ENCODE measurements at regions not wholly inside any gene's neighbourhood (a gene's known extent, or its start where the extent isn't known, plus 50 kb on each side); places are given as distances from the start of the nearest gene placed in this dataset.

GRCh38 chr3:6532101-6532500 lies 328.8 kb upstream of the GRM7 start:
- no peak for DNase-seq (ENCODE audit: low read depth in 1 of 2, low spot score in 1 of 2)

- DNase-seq (ENCODE audit: low read depth in 1 of 2, low spot score in 1 of 2) = no peak
Measured at GRCh38 chr3:6540981-6541380, 319.9 kb upstream of the GRM7 start.

DNA sequence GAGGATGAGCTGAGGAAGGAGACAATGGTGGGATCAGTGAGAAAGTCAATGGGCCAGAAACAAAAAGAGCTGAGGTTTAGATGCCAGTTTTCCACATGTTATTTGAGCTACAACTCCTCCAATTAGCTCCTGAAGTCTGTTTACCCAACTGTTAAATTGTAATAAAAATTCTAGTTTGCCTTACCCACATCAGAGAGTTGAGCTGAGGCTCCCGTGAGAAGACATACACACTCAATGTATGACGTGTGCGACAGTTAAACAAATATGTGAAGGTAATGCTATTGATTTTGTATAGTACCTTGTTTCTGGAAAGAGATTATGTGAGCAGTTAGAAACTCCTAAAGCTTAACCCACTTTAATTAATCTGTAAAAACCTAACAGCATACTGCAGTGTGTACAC lies 318.1 kb upstream of the GRM7 start:
- DNase-seq (ENCODE audit: low read depth in 1 of 2, low spot score in 1 of 2) = no peak

- DNase-seq (ENCODE audit: low read depth in 1 of 2, low spot score in 1 of 2) = no peak
Measured at GRCh38 chr3:6549296-6549695, 311.6 kb upstream of the GRM7 start.

DNA sequence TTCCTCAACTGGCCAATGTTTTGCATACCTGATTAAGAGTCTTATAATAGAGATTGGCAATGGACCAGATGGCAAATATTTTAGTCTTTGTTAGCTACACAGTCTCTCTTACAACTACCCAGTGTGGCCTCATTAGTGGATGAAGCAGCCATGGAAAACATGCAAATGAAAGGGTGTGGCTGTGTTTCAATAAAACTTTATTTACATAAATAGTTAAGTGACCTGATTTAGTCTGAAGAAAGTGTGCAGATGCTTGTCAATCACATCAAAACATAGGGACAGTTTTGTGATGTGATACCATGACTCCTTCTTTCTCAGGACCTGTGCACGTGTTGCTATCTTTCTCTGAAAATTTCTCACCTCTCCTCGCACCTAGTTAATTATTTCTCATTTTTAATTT lies 309.8 kb upstream of the GRM7 start:
- no peak for DNase-seq (ENCODE audit: low read depth in 1 of 2, low spot score in 1 of 2)

DNA sequence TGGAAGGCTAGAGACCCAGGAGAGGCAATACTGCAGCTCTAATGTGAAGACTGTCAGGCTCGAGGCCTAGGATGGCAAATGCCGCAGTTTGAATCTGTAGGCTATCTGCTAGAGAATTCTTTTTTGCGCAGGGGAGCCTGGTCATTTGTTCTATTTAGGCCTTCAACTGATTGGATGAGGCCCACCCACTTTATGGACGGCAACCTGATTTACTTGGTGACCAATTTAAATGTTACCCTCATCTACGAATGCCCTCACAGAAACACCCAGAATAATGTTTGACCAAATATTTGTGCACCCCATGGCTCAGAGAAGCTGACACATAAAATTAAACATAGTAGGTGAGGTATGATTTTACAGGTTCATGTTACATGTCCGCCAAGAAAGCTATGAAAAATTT lies 300.7 kb upstream of the GRM7 start:
- no peak for DNase-seq (ENCODE audit: low read depth in 1 of 2, low spot score in 1 of 2)

- DNase-seq (ENCODE audit: low read depth in 1 of 2, low spot score in 1 of 2) = no peak
Measured at GRCh38 chr3:6567241-6567640, 293.7 kb upstream of the GRM7 start.

DNA sequence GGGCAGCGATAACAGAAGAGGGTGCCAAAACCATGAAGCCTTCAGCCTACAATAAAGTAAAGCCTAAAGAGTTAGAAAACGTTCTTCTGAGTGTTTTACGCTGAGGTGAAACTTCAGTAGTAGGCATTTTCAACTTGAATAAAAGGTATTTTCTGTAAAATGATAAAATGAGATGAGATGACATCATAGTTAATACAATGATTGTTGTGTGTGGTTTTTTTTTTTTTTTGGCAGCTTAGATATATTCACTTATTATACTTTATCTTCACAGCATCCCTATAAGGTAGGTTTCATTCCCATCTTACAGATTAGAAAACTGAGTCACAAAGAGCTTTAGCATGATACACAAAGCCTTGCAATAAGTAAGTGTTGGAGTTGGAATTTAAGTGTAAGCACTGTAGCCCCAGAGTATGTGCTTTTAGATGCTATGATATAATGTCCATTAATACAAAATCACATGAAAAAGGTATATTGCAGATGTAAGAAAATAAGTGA lies 291.9 kb upstream of the GRM7 start:
- no peak for DNase-seq (ENCODE audit: low read depth in 1 of 2, low spot score in 1 of 2)

- no peak for DNase-seq (ENCODE audit: low read depth in 1 of 2, low spot score in 1 of 2)
Measured at GRCh38 chr3:6571448-6571847, 289.5 kb upstream of the GRM7 start.

GRCh38 chr3:6577584-6577983 lies 283.3 kb upstream of the GRM7 start:
- DNase-seq (ENCODE audit: low read depth in 1 of 2, low spot score in 1 of 2) = no peak

GRCh38 chr3:6578526-6578925 lies 282.4 kb upstream of the GRM7 start:
- no peak for DNase-seq (ENCODE audit: low read depth in 1 of 2, low spot score in 1 of 2)

- no peak for DNase-seq (ENCODE audit: low read depth in 1 of 2, low spot score in 1 of 2)
Measured at GRCh38 chr3:6580808-6581207, 280.1 kb upstream of the GRM7 start.

GRCh38 chr3:6585360-6585759 lies 275.6 kb upstream of the GRM7 start:
- DNase-seq (ENCODE audit: low read depth in 1 of 2, low spot score in 1 of 2) = no peak

GRCh38 chr3:6600237-6600636 lies 260.7 kb upstream of the GRM7 start:
- DNase-seq (ENCODE audit: low read depth in 1 of 2, low spot score in 1 of 2) = no peak

DNA sequence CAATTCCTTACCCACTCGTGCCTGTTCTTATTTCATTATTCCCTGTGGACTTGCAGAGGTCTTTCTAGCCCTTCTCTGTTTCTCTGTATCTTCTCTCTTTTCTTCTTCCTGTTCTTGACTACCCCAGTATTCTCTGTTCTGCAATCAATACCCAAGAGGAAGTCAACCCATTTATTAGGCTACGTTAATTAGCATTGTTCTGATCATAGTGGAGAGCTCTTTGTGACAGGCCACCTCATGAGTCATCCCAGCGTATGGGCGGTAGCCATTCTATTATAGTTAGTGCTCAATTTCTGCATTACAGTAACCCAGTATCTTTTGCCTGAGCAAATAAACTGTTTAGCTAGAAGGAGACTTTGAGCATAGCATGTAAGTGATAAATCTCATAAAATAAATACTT lies 259.5 kb upstream of the GRM7 start:
- DNase-seq (ENCODE audit: low read depth in 1 of 2, low spot score in 1 of 2) = no peak

DNA sequence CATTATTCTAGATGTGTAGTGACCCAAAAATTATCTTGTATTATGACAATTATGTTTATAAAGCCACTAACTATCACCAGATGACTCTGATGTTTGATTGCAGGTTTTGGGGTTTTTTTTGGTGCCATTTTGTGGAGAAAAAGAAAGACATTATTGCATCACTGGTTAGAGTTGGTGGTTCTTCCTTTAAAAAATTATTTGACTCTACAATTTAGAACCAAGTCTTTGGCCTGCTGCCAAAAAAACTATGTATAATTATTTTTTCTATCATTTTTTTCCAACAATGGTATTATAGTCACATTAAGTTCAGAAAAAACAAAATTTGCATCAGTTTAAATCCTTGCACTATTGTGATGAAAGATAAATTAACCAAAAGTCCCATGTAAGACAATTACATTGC lies 258.6 kb upstream of the GRM7 start:
- no peak for DNase-seq (ENCODE audit: low read depth in 1 of 2, low spot score in 1 of 2)

GRCh38 chr3:6605227-6605626 lies 255.7 kb upstream of the GRM7 start:
- no peak for DNase-seq (ENCODE audit: low read depth in 1 of 2, low spot score in 1 of 2)

- DNase-seq (ENCODE audit: low read depth in 1 of 2, low spot score in 1 of 2) = no peak
Measured at GRCh38 chr3:6608843-6609242, 252.1 kb upstream of the GRM7 start.

- DNase-seq (ENCODE audit: low read depth in 1 of 2, low spot score in 1 of 2) = no peak
Measured at GRCh38 chr3:6612034-6612616, 248.8 kb upstream of the GRM7 start.

DNA sequence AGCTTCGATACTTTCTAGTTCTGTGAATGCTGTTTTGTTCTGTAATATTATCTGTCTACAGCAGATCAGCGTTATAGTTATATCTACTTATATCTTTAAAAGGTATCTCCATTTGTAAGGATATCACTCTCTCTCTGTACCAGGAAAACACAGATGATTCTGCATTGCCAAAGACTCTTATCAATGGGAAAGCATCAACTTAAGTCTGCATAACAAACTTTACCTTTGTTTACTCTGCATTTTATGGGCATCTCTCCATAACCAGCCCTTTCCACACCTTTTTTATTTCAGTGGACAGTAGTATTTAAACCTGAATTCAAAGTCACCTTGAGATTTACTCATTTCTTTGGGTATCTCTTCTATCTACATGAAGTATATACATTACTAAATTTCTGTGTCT lies 238.7 kb upstream of the GRM7 start:
- no peak for DNase-seq (ENCODE audit: low read depth in 1 of 2, low spot score in 1 of 2)

DNA sequence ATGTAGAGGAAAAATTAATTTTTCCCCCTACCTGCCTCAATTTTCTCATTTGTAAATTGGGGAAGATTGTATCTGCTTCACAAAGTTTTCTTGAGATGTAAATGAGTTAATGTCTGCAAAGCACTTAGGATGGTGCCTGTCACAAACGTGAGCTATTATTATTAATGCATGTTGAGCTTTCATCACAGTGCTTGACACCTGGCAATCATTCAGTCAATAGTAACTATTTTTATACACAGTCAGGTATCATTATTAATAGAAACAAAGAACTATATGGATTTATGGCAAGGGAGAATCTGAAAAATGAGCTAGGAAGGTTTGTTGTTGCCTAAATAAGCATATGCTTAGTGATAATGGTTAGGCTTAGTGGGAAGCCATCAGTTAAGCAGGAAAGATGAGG lies 238.2 kb upstream of the GRM7 start:
- no peak for DNase-seq (ENCODE audit: low read depth in 1 of 2, low spot score in 1 of 2)

- no peak for DNase-seq (ENCODE audit: low read depth in 1 of 2, low spot score in 1 of 2)
Measured at GRCh38 chr3:6631376-6631775, 229.5 kb upstream of the GRM7 start.

DNA sequence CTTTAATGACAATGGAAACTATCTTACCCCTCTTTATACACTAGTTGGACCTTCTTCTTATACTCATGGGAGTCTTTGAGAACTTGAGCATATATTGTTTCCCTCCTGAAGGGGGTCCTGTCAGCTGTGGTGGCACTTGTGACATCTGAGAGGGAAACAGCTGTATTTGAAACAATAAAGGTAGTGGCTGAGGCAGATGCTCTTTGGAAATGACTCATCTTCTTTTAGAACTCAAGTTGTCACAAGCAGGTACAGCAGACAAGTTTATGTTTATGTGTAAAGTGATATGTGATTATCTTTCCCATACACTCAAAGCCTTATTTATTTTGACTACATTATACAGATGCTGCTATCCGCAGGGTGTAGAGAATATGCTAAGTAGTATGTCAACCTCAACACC lies 220.0 kb upstream of the GRM7 start:
- DNase-seq (ENCODE audit: low read depth in 1 of 2, low spot score in 1 of 2) = no peak

All from activated T-helper 1 cell treated with anti-CD3 and anti-CD28 coated beads, Interleukin-2, amount 50 U/mL, for 16 hours (primary cell).